GM23338 (cell line): ENCODE measurements at regions not wholly inside any gene's neighbourhood (a gene's known extent, or its start where the extent isn't known, plus 50 kb on each side); places are given as distances from the start of the nearest gene placed in this dataset.

Source experiments
- ATAC-seq: fragments of 200-7000 bp; cut with Tn5 transposase; 3 replicates; pipeline ENCODE4 v1.9.1; 2020
- DNase-seq: peaks from one replicate; pipeline ENCODE4 v3.0.0-alpha.2; 2015; ENCODE audit warnings: low spot score
- H2AFZ ChIP-seq: fragments of 200-600 bp; sonication (generic); 2 replicates; pipeline ENCODE4 v1.8.0; 2016; ENCODE audit warnings: antibody characterized with exemption, mild to moderate bottlenecking, moderate library complexity
- H3F3A ChIP-seq: fragments of 200-600 bp; sonication (generic); replicated peaks from 2 replicates; pipeline ENCODE4 v1.8.0; 2017; ENCODE audit warnings: antibody characterized with exemption, mixed run types, low read depth
- H3K27ac ChIP-seq: fragments of 200-600 bp; sonication (generic); 2 replicates; pipeline ENCODE4 v1.6.1; 2016; ENCODE audit warnings: low read depth
- H3K27me3 ChIP-seq: fragments of 200-600 bp; sonication (generic); 2 replicates; pipeline ENCODE4 v1.8.0; 2016; ENCODE audit warnings: mild to moderate bottlenecking, mixed run types, moderate library complexity; ENCODE audit not compliant: insufficient read depth
- H3K36me3 ChIP-seq: fragments of 200-600 bp; sonication (generic); 2 replicates; pipeline ENCODE4 v1.8.0; 2016; ENCODE audit warnings: mild to moderate bottlenecking; ENCODE audit not compliant: insufficient read depth
- H3K4me1 ChIP-seq: fragments of 200-600 bp; sonication (generic); 2 replicates; pipeline ENCODE4 v1.8.0; 2016; ENCODE audit warnings: mild to moderate bottlenecking, moderate library complexity; ENCODE audit not compliant: insufficient read depth
- H3K4me2 ChIP-seq: fragments of 200-600 bp; sonication (generic); 2 replicates; pipeline ENCODE4 v1.7.1; 2017; ENCODE audit warnings: mixed run types
- H3K4me3 ChIP-seq: fragments of 200-600 bp; sonication (generic); 2 replicates; pipeline ENCODE4 v1.6.1; 2016; ENCODE audit warnings: mixed run types
- H3K79me2 ChIP-seq: fragments of 200-600 bp; sonication (generic); replicated peaks from 2 replicates; pipeline ENCODE4 v1.8.0; 2017; ENCODE audit warnings: mild to moderate bottlenecking; ENCODE audit not compliant: insufficient read depth
- H3K9me2 ChIP-seq: fragments of 200-600 bp; sonication (generic); 2 replicates; pipeline ENCODE4 v1.8.0; 2017; ENCODE audit not compliant: insufficient read depth
- H4K20me1 ChIP-seq: fragments of 200-600 bp; sonication (generic); replicated peaks from 2 replicates; pipeline ENCODE4 v1.8.0; 2017; ENCODE audit warnings: mild to moderate bottlenecking; ENCODE audit not compliant: insufficient read depth
- H3K27ac Mint-ChIP-seq: 2 replicates; pipeline ENCODE4 v1.8.0; 2020; ENCODE audit warnings: inconsistent platforms, mild to moderate bottlenecking, moderate library complexity, mixed read lengths
- H3K27me3 Mint-ChIP-seq: 3 replicates; pipeline ENCODE4 v1.8.0; 2022; ENCODE audit warnings: low read depth, mild to moderate bottlenecking, moderate library complexity, mixed read lengths, inconsistent platforms; ENCODE audit not compliant: insufficient read depth, poor library complexity
- H3K36me3 Mint-ChIP-seq: 3 replicates; pipeline ENCODE4 v1.8.0; 2021; ENCODE audit warnings: low read depth, mild to moderate bottlenecking, inconsistent platforms, moderate library complexity, mixed read lengths
- H3K4me1 Mint-ChIP-seq: 3 replicates; pipeline ENCODE4 v1.8.0; 2020; ENCODE audit warnings: mild to moderate bottlenecking, inconsistent platforms, mixed read lengths
- H3K4me3 Mint-ChIP-seq: 3 replicates; pipeline ENCODE4 v1.8.0; 2021; ENCODE audit warnings: moderate library complexity, mild to moderate bottlenecking, inconsistent platforms, mixed read lengths
- H3K9me3 Mint-ChIP-seq: 3 replicates; pipeline ENCODE4 v1.8.0; 2020; ENCODE audit warnings: moderate library complexity, mild to moderate bottlenecking, inconsistent platforms, mixed read lengths
- CREB1 ChIP-seq: fragments of 250-450 bp; sonication (Bioruptor Pico); IDR thresholded peaks from 2 replicates; pipeline ENCODE4 v1.5.0; 2020; ENCODE audit warnings: low read depth, mild to moderate bottlenecking, moderate library complexity
- EZH2phosphoT487 ChIP-seq: fragments of 200-600 bp; sonication (generic); IDR thresholded peaks from one replicate; pipeline ENCODE4 v1.8.1; 2018; ENCODE audit warnings: antibody characterized with exemption; ENCODE audit not compliant: unreplicated experiment
- NANOG ChIP-seq: IDR thresholded peaks from 2 replicates; pipeline ENCODE4 v1.6.1; 2016; ENCODE audit warnings: antibody characterized with exemption, borderline replicate concordance
- POLR2AphosphoS5 ChIP-seq: IDR thresholded peaks from 2 replicates; pipeline ENCODE4 v1.6.1; 2016; ENCODE audit warnings: antibody characterized with exemption, low read depth
- STAT1 ChIP-seq: IDR thresholded peaks from one replicate; pipeline ENCODE4 v1.6.1; 2016; ENCODE audit warnings: antibody characterized with exemption; ENCODE audit not compliant: unreplicated experiment
- TF ChIP-seq, protein P1 (sequence below): IDR thresholded peaks from 2 replicates; pipeline ENCODE4 v1.6.1; 2016; ENCODE audit warnings: antibody characterized with exemption
- TF ChIP-seq, protein P2 (sequence below): IDR thresholded peaks from one replicate; pipeline ENCODE4 v1.6.1; 2018; ENCODE audit warnings: antibody characterized with exemption; ENCODE audit not compliant: unreplicated experiment
- TF ChIP-seq, protein P3 (sequence below): fragments of 250-450 bp; sonication (Bioruptor Pico); IDR thresholded peaks from 2 replicates; pipeline ENCODE4 v1.5.0; 2020; ENCODE audit warnings: mild to moderate bottlenecking, moderate library complexity
- TF ChIP-seq, protein P4 (sequence below), 2 experiments: fragments of 200-600 bp in 1 of 2; sonication (generic) in 1 of 2; conservative IDR thresholded peaks; 2 replicates each; pipeline versions ENCODE4 v1.5.1 to v1.6.1; 2016 to 2017; ENCODE audit warnings: antibody characterized with exemption in 2 of 2, low read depth in 2 of 2, mild to moderate bottlenecking in 2 of 2, moderate library complexity in 1 of 2

DNA sequence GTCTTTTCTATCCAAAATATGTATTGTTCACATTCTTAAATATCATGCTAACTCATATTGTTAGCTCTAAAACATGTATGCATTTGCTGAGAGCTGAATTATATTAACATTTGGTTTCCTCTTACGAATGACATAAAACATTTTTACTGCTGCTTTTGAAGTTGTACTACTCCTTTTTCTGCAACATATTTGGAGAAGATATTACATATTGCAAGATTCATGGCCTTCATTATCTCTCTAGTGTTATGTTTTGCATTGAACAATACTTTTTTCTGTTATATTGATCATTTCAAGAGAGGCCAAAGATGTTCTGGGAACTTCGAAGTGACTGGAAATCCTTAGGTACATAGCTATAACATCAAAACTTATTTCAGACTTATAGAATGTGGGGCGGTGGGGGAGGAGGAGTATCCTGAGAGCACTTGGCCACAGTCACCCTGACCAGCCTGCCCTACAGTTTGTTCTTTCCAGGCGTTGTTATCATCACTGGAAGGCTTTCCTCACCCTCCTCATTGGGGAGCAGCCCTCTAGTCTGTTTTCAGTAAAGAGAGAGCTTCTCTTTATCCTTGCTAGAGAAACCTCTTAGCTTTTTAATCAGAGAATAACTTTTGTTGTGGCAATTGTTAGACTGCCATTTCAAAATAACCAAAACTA lies 868.6 kb downstream of the OTOL1 start (continued):
- TF ChIP-seq, protein P1, sequence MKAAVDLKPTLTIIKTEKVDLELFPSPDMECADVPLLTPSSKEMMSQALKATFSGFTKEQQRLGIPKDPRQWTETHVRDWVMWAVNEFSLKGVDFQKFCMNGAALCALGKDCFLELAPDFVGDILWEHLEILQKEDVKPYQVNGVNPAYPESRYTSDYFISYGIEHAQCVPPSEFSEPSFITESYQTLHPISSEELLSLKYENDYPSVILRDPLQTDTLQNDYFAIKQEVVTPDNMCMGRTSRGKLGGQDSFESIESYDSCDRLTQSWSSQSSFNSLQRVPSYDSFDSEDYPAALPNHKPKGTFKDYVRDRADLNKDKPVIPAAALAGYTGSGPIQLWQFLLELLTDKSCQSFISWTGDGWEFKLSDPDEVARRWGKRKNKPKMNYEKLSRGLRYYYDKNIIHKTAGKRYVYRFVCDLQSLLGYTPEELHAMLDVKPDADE, result no peak
- TF ChIP-seq NANOG (no peak), EZH2phosphoT487 (no peak), POLR2AphosphoS5 (no peak)

DNA sequence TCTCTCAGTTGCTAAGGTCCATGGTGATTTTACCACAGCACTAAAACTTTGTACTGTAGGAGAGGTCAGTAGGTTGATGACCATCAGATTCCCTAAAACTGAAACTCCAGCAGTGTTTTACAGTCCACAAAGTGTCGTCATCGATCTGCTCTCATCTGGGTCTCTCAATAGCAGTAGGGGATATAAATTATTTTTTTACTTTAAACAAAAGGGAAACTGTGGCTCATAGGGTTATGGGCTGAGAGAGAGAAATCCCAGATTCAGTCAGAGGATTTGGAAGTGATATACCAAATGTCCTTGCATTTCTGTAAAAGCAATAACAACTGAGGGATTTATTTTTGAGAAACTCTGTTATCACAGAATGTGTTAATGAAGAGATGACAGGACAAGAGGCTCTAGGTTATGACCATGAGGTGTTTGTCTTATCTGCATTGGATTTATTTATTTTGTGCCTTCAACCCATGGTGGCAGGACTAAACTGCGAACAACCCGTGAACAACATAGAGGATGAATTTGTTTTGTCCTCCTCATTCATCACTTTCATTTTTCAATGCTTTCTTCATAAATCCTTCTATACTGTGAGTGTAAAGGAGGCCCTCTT lies 869.7 kb downstream of the OTOL1 start:
- Mint-ChIP-seq H3K4me3 (no peak overlapping the region), H3K27ac (no peak overlapping the region), H3K36me3 (no peaks in the 10 kb centered on the region), H3K4me1 (peaks cover 16% of the 10 kb centered on the region), H3K9me3 (no peaks in the 10 kb centered on the region), H3K27me3 (no peaks in the 10 kb centered on the region)
- Histone ChIP-seq H3K79me2 (no peaks in the 10 kb centered on the region), H3K27ac (no peak overlapping the region), H3K36me3 (no peaks in the 10 kb centered on the region), H3K9me2 (no peaks in the 10 kb centered on the region), H3F3A (no peaks in the 10 kb centered on the region), H4K20me1 (no peaks in the 10 kb centered on the region), H3K27me3 (no peaks in the 10 kb centered on the region), H3K4me2 (no peak overlapping the region), H3K4me3 (no peak overlapping the region), H3K4me1 (peaks cover 4% of the 10 kb centered on the region; the same call in 1 of the 2 replicates), H2AFZ (no peak overlapping the region)
- ATAC-seq (no peak), DNase-seq (no peak)
- no peak for TF ChIP-seq STAT1
- TF ChIP-seq EZH2phosphoT487, result no peak
- TF ChIP-seq, protein P1, result no peak
- no peak for TF ChIP-seq NANOG
- TF ChIP-seq, protein P2, sequence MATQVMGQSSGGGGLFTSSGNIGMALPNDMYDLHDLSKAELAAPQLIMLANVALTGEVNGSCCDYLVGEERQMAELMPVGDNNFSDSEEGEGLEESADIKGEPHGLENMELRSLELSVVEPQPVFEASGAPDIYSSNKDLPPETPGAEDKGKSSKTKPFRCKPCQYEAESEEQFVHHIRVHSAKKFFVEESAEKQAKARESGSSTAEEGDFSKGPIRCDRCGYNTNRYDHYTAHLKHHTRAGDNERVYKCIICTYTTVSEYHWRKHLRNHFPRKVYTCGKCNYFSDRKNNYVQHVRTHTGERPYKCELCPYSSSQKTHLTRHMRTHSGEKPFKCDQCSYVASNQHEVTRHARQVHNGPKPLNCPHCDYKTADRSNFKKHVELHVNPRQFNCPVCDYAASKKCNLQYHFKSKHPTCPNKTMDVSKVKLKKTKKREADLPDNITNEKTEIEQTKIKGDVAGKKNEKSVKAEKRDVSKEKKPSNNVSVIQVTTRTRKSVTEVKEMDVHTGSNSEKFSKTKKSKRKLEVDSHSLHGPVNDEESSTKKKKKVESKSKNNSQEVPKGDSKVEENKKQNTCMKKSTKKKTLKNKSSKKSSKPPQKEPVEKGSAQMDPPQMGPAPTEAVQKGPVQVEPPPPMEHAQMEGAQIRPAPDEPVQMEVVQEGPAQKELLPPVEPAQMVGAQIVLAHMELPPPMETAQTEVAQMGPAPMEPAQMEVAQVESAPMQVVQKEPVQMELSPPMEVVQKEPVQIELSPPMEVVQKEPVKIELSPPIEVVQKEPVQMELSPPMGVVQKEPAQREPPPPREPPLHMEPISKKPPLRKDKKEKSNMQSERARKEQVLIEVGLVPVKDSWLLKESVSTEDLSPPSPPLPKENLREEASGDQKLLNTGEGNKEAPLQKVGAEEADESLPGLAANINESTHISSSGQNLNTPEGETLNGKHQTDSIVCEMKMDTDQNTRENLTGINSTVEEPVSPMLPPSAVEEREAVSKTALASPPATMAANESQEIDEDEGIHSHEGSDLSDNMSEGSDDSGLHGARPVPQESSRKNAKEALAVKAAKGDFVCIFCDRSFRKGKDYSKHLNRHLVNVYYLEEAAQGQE, result no peak
- TF ChIP-seq, protein P3, sequence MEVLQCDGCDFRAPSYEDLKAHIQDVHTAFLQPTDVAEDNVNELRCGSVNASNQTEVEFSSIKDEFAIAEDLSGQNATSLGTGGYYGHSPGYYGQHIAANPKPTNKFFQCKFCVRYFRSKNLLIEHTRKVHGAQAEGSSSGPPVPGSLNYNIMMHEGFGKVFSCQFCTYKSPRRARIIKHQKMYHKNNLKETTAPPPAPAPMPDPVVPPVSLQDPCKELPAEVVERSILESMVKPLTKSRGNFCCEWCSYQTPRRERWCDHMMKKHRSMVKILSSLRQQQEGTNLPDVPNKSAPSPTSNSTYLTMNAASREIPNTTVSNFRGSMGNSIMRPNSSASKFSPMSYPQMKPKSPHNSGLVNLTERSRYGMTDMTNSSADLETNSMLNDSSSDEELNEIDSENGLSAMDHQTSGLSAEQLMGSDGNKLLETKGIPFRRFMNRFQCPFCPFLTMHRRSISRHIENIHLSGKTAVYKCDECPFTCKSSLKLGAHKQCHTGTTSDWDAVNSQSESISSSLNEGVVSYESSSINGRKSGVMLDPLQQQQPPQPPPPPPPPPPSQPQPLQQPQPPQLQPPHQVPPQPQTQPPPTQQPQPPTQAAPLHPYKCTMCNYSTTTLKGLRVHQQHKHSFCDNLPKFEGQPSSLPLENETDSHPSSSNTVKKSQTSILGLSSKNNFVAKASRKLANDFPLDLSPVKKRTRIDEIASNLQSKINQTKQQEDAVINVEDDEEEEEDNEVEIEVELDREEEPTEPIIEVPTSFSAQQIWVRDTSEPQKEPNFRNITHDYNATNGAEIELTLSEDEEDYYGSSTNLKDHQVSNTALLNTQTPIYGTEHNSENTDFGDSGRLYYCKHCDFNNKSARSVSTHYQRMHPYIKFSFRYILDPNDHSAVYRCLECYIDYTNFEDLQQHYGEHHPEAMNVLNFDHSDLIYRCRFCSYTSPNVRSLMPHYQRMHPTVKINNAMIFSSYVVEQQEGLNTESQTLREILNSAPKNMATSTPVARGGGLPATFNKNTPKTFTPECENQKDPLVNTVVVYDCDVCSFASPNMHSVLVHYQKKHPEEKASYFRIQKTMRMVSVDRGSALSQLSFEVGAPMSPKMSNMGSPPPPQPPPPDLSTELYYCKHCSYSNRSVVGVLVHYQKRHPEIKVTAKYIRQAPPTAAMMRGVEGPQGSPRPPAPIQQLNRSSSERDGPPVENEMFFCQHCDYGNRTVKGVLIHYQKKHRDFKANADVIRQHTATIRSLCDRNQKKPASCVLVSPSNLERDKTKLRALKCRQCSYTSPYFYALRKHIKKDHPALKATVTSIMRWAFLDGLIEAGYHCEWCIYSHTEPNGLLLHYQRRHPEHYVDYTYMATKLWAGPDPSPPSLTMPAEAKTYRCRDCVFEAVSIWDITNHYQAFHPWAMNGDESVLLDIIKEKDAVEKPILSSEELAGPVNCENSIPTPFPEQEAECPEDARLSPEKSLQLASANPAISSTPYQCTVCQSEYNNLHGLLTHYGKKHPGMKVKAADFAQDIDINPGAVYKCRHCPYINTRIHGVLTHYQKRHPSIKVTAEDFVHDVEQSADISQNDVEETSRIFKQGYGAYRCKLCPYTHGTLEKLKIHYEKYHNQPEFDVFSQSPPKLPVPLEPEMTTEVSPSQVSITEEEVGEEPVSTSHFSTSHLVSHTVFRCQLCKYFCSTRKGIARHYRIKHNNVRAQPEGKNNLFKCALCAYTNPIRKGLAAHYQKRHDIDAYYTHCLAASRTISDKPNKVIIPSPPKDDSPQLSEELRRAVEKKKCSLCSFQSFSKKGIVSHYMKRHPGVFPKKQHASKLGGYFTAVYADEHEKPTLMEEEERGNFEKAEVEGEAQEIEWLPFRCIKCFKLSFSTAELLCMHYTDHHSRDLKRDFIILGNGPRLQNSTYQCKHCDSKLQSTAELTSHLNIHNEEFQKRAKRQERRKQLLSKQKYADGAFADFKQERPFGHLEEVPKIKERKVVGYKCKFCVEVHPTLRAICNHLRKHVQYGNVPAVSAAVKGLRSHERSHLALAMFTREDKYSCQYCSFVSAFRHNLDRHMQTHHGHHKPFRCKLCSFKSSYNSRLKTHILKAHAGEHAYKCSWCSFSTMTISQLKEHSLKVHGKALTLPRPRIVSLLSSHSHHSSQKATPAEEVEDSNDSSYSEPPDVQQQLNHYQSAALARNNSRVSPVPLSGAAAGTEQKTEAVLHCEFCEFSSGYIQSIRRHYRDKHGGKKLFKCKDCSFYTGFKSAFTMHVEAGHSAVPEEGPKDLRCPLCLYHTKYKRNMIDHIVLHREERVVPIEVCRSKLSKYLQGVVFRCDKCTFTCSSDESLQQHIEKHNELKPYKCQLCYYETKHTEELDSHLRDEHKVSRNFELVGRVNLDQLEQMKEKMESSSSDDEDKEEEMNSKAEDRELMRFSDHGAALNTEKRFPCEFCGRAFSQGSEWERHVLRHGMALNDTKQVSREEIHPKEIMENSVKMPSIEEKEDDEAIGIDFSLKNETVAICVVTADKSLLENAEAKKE (CRISPR knock-in tag), result no peak
- TF ChIP-seq CREB1, result no peak
- TF ChIP-seq, protein P4, sequence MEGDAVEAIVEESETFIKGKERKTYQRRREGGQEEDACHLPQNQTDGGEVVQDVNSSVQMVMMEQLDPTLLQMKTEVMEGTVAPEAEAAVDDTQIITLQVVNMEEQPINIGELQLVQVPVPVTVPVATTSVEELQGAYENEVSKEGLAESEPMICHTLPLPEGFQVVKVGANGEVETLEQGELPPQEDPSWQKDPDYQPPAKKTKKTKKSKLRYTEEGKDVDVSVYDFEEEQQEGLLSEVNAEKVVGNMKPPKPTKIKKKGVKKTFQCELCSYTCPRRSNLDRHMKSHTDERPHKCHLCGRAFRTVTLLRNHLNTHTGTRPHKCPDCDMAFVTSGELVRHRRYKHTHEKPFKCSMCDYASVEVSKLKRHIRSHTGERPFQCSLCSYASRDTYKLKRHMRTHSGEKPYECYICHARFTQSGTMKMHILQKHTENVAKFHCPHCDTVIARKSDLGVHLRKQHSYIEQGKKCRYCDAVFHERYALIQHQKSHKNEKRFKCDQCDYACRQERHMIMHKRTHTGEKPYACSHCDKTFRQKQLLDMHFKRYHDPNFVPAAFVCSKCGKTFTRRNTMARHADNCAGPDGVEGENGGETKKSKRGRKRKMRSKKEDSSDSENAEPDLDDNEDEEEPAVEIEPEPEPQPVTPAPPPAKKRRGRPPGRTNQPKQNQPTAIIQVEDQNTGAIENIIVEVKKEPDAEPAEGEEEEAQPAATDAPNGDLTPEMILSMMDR (conservative IDR thresholded peaks at IDR 0.05; ENCODE audit: low read depth in 2 of 2), result no peak
- no peak for TF ChIP-seq POLR2AphosphoS5
